Middle frontal gyrus (tissue), 1 donor: ENCODE measurements at regions not wholly inside any gene's neighbourhood (a gene's known extent, or its start where the extent isn't known, plus 50 kb on each side); places are given as distances from the start of the nearest gene placed in this dataset.
"Not testable (repeated sequence)": the region's sequence is repeated elsewhere in the genome, so short reads cannot be mapped to it uniquely, and the experiment has no call there.

ENCODE experiments used
- DNase-seq: peaks from one replicate; pipeline ENCODE4 v3.0.0-alpha.2; 2015; ENCODE audit warnings: low spot score; ENCODE audit errors: extremely low spot score

- no peak for DNase-seq
Measured at GRCh38 chr2:210956101-210956500, 399.7 kb downstream of the CPS1 start.

GRCh38 chr2:210961249-210961648, 404.9 kb downstream of the CPS1 start:
- DNase-seq: no peak

GRCh38 chr2:210963386-210963785, 407.0 kb downstream of the CPS1 start:
- DNase-seq: no peak

GRCh38 chr2:210964141-210964764, 407.9 kb downstream of the CPS1 start:
- no peak for DNase-seq

GRCh38 chr2:210965472-210965871, 409.1 kb downstream of the CPS1 start:
- no peak for DNase-seq

DNA sequence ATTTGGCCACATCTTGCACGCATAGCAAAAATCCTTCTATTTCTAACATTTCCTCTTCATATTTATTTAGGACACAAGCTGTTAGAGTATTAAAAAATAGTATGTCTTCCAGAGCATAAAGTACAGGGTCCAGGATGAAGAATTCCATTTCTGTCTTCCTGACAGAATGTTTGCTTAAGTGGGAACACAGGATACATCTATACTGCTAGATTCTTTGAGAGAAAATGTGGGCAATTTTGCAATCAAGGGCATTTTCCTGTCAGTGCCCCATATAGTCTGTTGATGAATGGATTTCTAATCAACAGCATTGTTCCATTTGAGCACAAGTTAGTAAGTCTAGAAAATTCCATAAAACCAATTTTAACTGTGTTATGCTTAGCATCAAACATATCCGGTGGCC, 409.9 kb downstream of the CPS1 start:
- no peak for DNase-seq

GRCh38 chr2:210971431-210971830, 415.0 kb downstream of the CPS1 start:
- no peak for DNase-seq

DNA sequence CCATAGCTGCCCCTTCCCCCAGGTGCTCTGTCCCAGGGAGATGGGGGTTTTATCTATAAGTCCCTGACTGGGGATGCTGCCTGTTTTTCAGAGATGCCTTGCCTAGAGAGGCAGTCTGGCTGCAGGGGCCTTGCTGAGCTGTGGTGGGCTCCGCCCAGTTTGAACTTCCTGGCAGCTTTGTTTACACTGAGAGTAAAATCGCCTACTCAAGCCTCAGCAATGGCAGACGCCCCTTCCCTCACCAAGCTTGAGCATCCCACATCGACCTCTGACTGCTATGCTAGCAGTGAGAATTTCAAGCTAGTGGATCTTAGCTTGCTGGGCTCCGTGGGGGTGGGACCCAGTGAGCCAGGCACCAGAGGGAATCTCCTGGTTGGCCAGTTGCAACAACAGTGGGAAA, 430.4 kb downstream of the CPS1 start:
- not testable (repeated sequence) for DNase-seq

DNA sequence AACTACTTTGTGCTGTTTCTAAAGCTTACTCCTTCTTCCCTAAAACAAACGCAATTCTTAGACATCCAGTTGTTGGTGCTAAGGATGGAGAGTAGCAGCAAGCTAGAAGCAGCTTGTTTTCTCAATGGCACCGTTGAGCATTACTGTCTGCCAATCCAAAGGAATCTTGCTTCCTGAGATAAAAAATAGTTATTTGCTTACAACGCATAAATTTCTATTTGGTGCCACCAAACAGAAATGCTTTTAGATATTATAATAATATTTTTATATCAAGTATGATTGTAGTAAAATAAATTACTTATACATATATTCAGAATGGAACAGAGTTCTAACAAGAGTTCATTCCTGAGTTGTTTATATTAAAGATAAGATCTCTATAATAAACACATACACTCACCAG, 434.7 kb downstream of the CPS1 start:
- DNase-seq: no peak

DNA sequence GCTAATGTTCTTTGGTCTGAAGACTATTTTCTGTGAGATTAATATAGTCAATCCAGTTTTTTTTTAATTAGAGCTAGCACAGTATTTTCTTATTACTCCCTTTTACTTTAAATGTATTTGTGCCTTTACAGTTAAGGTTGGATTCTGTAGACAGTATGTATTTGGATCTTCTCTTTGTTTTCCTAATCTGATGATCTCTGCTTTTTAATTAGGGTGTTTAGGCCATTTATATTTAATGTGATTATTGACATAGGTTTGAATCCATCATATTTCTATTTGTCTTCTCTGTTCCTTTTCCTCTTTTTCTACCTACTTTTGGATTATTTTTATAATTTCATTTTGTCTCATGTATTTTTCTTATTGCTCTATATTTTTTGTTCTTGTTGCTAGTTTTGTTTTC, 437.7 kb downstream of the CPS1 start:
- DNase-seq: no peak

GRCh38 chr2:210997373-210997772, 441.0 kb downstream of the CPS1 start:
- DNase-seq: no peak

GRCh38 chr2:210998334-210998733, 441.9 kb downstream of the CPS1 start:
- DNase-seq: no peak

GRCh38 chr2:211014376-211014775, 458.0 kb downstream of the CPS1 start:
- no peak for DNase-seq

DNA sequence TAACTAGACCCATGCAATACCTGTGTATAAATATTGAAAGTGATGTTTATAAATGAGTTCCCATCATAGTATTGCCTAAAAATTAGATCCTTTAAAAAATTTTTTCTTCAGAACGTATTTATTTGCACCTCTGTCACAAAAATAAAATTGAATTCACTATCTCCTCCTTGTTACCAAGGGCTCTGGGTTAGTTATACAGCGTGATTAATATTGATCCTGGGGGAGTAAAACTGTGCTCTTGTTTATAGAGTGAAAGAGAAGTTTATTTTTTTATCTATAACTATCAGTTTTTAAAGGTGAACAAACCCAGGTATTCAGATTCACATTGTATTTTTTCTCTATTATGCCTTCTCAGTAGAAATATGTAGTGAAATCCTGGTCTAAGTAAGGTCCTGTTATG, 458.5 kb downstream of the CPS1 start:
- no peak for DNase-seq

DNA sequence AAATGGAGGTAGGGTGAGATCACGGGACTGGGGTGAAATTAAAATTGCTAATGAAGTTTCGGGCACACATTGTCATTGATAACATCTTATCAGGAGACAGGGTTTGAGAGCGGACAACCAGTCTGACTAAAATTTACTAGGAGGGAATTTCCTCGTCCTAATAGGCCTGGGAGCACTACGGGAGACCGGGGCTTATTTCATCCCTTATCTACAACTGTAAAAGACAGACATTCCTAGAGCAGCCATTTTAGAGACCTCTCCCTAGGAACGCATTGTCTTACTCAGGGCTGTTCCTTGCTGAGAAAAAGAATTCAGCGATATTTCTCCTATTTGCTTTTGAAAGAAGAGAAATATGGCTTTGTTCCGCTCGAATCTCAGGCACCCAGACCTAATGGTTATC, 468.7 kb downstream of the CPS1 start:
- not testable (repeated sequence) for DNase-seq

DNA sequence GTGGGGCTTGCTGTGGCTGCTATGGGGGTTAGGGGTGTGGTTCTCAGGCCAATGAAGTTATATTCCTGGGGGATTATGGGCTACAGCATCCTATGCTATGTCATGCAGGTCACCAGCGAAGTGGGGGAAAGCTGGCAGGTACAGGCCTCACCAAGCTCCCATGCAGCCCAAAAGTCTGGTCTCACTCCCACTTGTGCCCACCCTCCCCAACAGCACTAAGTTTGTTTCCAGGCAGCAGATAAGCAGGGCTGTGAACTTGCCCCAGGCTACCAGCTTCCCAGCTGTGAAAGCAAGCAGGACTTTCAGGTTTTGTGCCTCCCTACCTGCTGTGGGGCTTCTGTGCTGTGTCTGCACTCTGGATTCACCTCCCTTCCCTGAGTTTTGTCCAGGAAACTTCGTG, 469.7 kb downstream of the CPS1 start:
- no peak for DNase-seq

DNA sequence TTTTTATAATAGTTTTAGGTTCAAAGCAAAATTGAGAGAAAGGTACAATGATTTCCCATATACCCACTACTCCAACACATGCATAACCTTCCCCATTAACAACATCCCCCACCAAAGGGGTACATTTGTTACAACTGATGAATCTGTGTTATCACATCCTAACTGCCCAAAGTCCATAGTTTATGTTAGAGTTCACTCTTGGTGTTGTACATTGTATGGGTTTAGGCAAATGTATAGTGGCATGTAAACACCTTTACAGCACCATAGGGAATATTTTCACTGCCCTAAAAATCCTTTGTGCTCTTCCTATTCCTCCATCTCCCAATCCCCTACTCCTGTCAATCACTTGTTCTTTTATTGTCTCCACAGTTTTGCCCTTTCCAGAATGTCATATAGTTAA, 471.6 kb downstream of the CPS1 start:
- DNase-seq: no peak

- no peak for DNase-seq
Measured at GRCh38 chr2:211033765-211034164, 477.4 kb downstream of the CPS1 start.

DNA sequence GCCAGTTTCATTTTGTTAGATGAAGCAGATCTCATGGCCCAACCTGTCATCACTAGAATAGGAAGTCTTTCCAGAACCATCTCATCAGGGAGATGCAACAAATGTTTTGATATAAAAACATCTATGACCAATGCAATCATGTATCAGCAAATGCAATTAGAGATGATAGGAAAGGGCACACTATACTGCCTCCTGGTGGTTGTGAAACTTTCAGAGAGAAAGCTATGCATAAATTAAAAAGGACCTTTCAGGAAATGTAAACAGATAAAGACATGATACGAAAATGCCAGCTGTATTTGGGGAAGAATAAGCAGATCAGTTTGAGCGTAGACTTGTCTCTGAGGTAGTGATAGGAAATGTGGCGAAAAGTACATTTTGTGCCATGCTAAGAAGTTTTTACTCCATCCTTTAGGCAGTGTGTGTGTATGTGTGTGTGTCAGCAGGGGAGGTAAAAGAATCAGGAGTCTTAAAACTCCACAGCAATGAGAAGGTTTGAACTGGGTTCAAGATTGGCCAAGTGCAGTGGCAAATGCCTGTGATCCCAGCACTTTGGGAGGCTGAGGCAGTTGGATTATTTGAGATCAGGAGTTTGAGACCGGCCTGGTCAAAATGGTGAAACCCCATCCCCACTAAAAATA, 479.3 kb downstream of the CPS1 start:
- no peak for DNase-seq

DNA sequence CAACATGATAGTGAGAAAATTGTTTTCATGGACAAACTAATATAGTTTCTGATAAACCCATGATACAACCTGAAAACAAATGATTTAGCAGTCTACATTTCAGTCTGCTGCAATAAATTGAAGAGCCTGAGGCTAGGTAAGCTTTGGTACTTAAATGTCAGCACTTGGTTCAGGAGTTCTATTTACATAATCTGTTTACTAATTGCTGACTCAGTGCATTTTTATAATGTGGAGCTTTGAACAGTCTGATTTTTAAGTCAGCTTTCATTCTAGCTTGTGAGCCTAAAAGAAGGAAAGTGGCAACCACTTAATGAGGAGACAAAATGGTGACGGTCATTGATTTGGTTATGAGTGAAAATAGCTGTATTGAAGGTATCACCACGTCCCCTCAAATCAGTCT, 488.6 kb downstream of the CPS1 start:
- no peak for DNase-seq

DNA sequence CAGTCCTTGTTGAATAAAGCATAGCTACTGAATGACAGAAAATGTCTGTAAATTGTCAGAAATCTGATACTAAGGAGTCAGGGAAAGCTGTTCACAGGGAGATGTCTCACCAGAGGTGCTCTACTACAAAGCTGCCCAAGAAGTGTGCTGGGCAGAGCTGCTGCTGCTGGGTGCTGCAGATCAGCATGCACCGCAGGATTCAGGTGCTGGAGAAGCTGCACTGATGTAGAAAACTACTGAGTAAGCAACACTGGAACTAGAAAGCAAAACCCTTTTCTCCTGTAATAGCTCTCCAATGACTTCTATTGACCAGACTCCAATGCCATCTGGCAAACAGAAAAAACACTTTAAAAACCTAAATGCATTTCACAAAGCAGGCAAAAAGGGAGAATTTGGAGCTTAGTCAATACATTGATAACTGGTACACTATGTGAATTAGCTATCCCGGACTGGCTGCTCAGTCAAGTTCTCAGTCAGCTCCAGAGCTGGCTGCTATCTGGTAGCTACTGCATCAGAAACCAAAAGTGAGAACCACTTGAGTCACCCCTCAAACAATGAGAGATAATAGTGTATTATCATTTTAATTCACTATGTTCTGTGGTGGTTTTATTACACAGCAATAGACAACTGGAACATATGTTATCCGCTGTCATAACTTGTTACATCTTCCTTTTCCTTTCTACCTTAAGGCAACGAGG, 493.1 kb downstream of the CPS1 start:
- no peak for DNase-seq

- DNase-seq: no peak
Measured at GRCh38 chr2:211055438-211055837, 499.0 kb downstream of the CPS1 start.
